ENCODE measurements at regions not wholly inside any gene's neighbourhood (a gene's known extent, or its start where the extent isn't known, plus 50 kb on each side); places are given as distances from the start of the nearest gene placed in this dataset.
"Not testable (repeated sequence)": the region's sequence is repeated elsewhere in the genome, so short reads cannot be mapped to it uniquely, and the experiment has no call there.

- H3K4me3 ChIP-seq (ENCODE audit: low read depth, low read length) = no peak overlapping the region
- TF ChIP-seq CTCF (IDR thresholded peaks at IDR 0.05; ENCODE audit: low read depth, low read length) = no peak
Measured at GRCh38 chr6:144384427-144384826, 99.3 kb downstream of the UTRN start.

- not testable (repeated sequence) for H3K4me3 ChIP-seq (ENCODE audit: low read depth, low read length)
Measured at GRCh38 chr6:144389474-144389873, 104.3 kb downstream of the UTRN start.

GRCh38 chr6:144390202-144390601, 105.1 kb downstream of the UTRN start:
- H3K4me3 ChIP-seq (ENCODE audit: low read depth, low read length) = no peak overlapping the region
- TF ChIP-seq CTCF (IDR thresholded peaks at IDR 0.05; ENCODE audit: low read depth, low read length) = no peak

GRCh38 chr6:144390886-144391285, 105.8 kb downstream of the UTRN start:
- H3K4me3 ChIP-seq (ENCODE audit: low read depth, low read length) = no peak overlapping the region
- no peak for TF ChIP-seq CTCF (IDR thresholded peaks at IDR 0.05; ENCODE audit: low read depth, low read length)

GRCh38 chr6:144392536-144392935, 107.4 kb downstream of the UTRN start:
- no peak overlapping the region for H3K4me3 ChIP-seq (ENCODE audit: low read depth, low read length)
- no peak for TF ChIP-seq CTCF (IDR thresholded peaks at IDR 0.05; ENCODE audit: low read depth, low read length)

GRCh38 chr6:144394210-144394609, 109.1 kb downstream of the UTRN start:
- no peak for TF ChIP-seq CTCF (IDR thresholded peaks at IDR 0.05; ENCODE audit: low read depth, low read length)
- H3K4me3 ChIP-seq (ENCODE audit: low read depth, low read length) = no peak overlapping the region

GRCh38 chr6:144395014-144395413, 109.9 kb downstream of the UTRN start:
- no peak for TF ChIP-seq CTCF (IDR thresholded peaks at IDR 0.05; ENCODE audit: low read depth, low read length)
- H3K4me3 ChIP-seq (ENCODE audit: low read depth, low read length) = no peak overlapping the region

GRCh38 chr6:144395826-144396225, 110.7 kb downstream of the UTRN start:
- no peak overlapping the region for H3K4me3 ChIP-seq (ENCODE audit: low read depth, low read length)
- TF ChIP-seq CTCF (IDR thresholded peaks at IDR 0.05; ENCODE audit: low read depth, low read length) = no peak

Data from WI38 (cell line).